ENCODE measurements at regions not wholly inside any gene's neighbourhood (a gene's known extent, or its start where the extent isn't known, plus 50 kb on each side); places are given as distances from the start of the nearest gene placed in this dataset.
"Not testable (repeated sequence)": the region's sequence is repeated elsewhere in the genome, so short reads cannot be mapped to it uniquely, and the experiment has no call there.

DNA sequence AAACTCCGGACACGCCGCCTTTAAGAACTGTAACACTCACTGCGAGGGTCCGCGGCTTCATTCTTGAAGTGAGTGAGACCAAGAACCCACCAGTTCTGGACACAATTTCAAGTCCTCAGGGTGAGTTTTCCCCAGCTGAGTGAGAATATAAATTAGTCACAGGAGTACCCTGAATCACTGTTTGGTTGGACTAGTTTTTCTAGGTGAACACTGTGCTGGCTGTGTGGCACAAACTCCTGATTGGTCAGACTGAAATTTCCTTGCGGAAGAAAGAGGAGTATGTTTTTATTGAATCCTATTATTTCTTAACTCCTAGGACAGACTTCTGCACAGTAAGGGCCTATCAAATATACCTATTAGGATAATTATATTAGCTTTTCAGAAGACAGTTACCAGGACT lies 288.1 kb upstream of the UBE2E3 start:
- no peak for DNase-seq

GRCh38 chr2:180691855-180692223 lies 288.6 kb upstream of the UBE2E3 start:
- DNase-seq, result not testable (repeated sequence)

DNA sequence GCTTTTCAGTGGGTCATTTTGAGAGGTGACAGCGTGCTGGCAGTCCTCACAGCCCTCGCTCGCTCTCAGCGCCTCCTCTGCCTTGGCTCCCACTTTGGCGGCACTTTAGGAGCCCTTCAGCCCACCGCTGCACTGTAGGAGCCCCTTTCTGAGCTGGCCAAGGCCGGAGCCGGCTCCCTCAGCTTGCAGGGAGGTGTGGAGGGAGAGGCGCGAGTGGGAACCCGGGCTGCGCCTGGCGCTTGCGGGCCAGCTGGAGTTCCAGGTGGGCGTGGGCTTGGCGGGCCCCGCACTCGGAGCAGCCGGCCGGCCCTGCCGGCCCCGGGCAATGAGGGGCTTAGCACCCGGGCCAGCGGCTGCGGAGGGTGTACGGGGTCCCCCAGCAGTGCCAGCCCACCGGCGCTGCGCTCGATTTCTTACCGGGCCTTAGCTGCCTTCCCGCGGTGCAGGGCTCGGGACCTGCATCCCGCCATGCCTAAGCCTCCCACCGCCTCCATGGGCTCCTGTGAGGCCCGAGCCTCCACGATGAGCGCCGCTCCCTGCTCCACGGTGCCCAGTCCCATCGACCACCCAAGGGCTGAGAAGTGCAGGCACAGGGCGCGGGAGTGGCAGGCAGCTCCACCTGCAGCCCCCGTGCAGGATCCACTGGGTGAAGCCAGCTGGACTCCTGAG lies 289.1 kb upstream of the UBE2E3 start:
- DNase-seq, result not testable (repeated sequence)

DNA sequence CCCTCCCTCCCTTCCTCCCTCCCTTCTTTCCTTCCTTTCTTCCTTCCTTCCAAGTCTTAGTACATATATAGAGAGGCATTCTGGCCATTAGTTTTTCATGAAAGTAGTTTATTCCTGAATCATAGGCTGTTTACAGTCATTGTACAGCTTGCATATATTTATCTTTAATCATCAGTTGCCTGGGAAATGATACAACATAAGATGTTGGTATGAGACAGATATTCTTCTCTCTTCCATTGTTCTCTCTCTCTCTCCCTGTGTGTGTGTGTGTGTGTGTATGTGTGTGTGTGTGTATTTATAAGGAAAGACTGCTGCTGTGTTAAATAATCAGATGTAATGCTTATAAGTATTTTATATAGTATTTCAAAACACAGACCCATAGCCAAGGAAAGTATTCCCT lies 289.8 kb upstream of the UBE2E3 start:
- no peak for DNase-seq

- no peak for DNase-seq
Measured at GRCh38 chr2:180682871-180683270, 297.5 kb upstream of the UBE2E3 start.

DNA sequence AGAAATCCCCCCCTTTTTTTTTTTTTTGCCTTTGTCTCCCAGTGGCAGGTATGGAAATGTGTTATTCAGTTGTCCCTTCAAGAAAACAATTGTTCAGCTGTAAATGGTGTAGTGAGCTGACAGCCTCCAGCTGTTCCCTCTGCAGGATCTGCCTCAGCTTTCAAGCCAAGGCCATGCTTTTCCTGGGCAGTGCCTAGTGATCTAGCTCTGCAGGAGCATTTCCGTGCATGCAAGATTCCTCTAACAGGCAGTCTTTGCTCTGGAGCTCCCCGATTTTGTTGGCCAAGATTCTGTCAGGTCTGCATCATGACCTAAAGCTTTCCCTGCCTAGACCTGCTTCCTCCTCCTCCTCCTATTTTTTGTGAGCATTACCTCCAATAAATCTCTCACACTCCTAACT lies 300.7 kb upstream of the UBE2E3 start:
- DNase-seq, result no peak

DNA sequence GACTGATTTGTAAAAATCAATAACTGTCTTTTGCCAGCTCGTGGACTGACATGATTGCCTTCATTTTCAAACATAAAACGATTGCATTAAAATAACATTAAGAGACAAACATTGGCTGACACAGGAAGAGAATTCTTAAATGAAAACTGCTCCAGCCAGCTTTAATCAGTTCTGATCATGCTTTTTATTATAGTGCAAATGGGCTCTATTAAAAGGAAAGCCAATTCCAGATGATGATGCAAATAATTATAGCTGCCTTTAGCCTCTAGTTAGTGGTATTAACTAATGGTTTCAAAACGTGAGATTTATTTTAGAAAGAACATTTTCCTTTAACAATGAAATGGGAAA lies 301.8 kb upstream of the UBE2E3 start:
- no peak for DNase-seq

DNA sequence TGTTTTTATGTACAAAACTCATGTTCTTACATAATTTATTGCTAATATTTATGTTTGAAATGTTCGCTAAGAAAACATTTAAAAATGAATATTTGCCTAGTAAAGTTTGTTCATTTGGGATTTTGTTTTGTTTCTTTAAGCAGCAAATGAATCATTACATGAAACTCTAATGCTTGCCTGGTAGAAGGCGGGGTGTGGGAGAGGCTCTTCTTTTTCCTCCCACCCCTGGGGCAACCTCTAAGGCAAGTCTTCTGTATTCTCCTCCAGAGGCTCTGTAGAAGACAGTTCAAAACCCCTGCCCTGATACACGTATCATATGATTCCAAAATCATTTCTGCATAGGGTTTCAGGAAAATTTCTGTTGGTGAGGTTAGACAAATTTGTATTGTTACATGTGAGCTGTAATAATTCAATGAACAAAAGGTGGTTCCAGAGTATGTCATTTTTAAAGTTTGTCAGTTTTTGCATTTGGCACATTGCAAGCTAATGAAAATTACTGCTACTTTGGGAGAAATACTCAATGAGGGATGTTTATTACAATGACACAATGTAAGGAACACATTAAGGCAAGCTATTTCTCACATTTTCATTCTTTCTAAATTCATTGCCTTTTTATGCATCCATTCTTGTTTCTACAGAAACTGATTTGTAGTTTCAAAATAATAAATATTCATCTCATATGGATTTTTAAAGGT lies 302.3 kb upstream of the UBE2E3 start:
- no peak for DNase-seq

- DNase-seq, result no peak
Measured at GRCh38 chr2:180677200-180677599, 303.2 kb upstream of the UBE2E3 start.

DNA sequence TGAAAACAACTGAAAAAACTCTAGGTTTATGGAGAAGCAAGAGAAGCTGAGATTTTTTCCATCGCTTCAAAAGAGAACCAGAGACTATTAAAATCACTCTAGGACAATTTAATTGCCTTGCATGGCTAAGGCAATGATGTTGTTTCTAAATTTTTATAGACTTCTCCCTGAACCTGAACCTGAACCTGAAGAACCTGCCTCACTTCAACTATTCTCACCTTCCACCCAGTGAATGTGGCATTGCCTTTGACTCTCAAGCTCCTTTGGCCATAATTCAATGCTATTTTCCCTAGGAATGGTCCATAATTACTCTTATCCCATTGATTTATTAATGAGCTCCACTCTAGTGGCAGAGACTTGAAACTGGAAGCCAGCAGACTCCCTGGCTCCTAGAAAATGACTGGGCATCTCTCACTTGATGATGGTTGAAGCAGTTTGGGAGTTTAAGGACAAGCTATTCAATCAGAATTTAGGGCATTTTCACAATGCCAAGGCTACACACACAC lies 303.8 kb upstream of the UBE2E3 start:
- DNase-seq, result no peak

- DNase-seq, result no peak
Measured at GRCh38 chr2:180675170-180675569, 305.2 kb upstream of the UBE2E3 start.

GRCh38 chr2:180672377-180672776 lies 308.0 kb upstream of the UBE2E3 start:
- DNase-seq, result no peak

GRCh38 chr2:180670302-180671003 lies 310.0 kb upstream of the UBE2E3 start:
- DNase-seq, result no peak

DNA sequence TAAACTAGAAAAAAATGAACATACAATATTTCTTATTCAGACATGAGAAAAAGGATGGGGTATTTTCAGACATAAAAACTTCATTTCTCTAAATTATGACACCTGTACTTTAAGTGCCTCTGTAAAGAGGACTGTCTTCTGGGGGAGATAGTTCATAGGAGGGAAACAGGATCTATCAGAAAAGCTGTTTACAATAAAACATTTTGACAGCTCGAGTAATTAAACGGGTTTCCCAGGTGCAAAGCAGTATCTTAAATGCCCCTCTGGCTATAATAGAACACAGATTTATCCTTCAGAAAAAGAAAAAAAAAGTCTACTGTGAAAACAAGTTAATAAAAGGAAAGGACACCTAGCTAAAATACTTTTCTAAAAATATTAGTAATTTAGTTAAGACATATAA lies 311.4 kb upstream of the UBE2E3 start:
- DNase-seq, result peak; percentile 54

GRCh38 chr2:180664507-180664906 lies 315.9 kb upstream of the UBE2E3 start:
- DNase-seq, result no peak

- DNase-seq, result no peak
Measured at GRCh38 chr2:180662941-180663471, 317.4 kb upstream of the UBE2E3 start.

GRCh38 chr2:180662521-180662920 lies 317.9 kb upstream of the UBE2E3 start:
- no peak for DNase-seq

DNA sequence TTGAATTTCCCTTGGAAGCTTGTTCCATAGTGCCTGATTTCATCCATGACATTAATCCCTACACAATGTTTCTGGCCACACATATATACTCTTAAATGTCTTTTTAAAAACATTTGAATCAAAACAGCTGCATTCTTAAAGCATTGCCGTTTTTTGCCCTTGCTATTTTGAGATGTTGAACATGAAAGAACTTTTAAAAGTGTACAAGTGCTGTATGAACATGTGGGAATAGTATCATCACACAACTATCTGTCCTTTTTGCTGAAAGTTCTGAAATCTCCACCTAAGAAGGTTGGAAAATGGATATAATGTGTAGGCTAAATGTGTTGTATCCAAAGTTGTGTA lies 318.7 kb upstream of the UBE2E3 start:
- no peak for DNase-seq

DNA sequence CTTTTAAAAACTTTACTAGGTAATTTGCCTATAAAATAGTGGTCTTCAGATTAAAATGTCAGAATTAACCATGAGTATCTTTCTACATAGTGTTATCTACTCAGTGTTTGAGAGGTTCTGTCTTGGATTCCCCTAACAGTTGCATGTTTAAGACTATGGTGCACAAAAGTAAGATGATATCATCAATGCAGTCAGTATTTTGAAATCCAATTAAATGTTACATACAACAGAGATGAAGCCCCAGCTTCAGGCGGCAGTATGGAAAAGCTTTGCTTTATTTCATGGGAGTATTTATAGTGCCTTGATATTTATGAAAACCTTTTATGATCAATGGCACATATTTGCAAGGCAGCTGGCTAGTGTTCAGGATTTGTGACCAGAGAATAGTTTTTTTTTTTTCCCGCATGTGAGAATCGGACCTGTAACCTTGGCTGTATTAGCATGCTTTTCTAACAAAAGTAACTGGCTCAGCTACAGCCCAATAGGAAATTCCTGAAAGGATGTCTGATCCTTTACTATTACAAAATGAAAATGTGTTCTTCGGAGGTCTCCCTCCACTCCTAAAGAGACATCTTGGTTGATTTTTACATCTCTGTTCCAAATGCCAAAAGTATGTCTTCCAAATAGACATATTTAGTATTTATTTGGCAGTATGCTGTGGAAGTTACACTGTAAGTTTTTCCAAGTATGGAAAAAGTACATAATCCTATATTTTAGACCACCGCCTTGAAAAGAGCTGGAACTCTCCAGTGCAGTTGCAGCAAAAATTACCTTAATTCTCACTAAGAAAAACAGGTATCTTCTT lies 319.3 kb upstream of the UBE2E3 start:
- no peak for DNase-seq

GRCh38 chr2:180660207-180660606 lies 320.2 kb upstream of the UBE2E3 start:
- no peak for DNase-seq

DNA sequence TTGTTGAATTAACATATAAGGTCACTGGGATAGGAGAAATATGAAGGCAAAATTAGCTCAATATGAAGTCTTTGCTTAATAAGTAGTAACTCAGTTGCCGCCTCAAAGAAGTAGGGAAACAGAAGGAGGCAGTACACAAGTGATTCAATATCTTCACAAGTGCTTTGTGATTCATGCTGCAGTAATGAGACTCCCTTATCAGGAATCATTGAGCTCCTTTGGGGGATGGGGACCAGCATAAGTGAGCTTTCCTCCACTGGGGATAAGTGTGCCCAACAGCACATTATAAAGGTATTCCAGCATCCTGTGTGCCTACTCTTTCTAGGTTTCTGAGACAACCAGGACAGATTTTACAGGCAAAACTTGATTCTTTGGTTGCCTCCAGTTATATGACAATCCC lies 323.4 kb upstream of the UBE2E3 start:
- no peak for DNase-seq

DNA sequence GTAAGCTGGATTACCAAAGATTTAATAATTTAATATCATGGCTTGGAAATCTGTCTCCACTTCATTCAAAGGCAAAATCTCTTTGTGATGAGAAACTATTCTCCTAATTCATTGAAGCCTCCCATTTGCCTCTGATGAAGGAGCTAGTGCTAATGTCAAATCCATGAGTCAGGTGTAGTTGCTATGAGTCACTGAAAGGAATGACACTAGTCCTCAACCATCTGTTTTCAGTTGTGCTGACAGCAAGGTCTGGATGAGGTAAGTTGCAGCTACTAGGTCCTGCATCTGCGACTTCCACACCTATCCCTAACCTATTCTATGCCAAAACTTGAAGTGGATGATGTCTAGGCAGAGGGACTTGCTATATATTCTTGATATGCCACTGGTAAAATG lies 324.0 kb upstream of the UBE2E3 start:
- no peak for DNase-seq

DNA sequence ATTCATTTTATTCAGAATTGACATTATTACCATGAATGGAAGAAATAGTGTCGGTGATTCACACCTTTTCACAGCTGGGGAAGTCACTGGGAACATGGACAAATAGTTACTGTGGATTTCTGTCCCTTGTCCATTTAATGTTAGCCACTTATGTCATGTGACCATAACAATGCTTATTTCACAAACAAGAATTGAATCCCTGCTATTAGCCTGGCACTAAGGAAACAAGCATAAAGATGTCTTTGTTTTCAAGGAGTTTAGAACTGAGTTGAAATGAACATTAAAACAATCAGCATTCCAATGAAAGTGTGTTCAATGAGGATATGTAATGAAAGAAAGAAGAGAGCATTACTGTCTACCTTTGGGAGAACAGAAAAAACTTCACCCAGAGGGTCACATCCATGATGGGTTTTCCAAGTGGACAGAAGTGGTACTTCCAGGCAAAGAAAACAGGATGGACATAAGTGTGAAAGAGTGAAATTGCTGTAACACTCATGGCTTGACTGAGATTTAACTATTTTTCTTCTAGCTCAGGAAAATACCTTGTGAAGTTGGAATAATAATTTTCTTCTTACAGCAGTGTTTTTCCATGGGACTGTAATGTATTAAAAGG lies 324.5 kb upstream of the UBE2E3 start:
- DNase-seq, result no peak

All from NCI-H748 treated with DMSO at 0.1 percent for 48 hours (cell line).